GM18909 (cell line): ENCODE measurements at regions not wholly inside any gene's neighbourhood (a gene's known extent, or its start where the extent isn't known, plus 50 kb on each side); places are given as distances from the start of the nearest gene placed in this dataset.
"Not testable (repeated sequence)": the region's sequence is repeated elsewhere in the genome, so short reads cannot be mapped to it uniquely, and the experiment has no call there.

Source experiments
- ATAC-seq: cut with Tn5 transposase; IDR thresholded peaks from one replicate; pipeline ENCODE4 v1.9.1; 2021; ENCODE audit warnings: mild to moderate bottlenecking; ENCODE audit not compliant: unreplicated experiment, poor library complexity

GRCh38 chr3:81198756-81199155 is 562.7 kb downstream of the GBE1 start:
- no peak for ATAC-seq

- ATAC-seq = no peak
Observed at GRCh38 chr3:81198216-81198615, 563.2 kb downstream of the GBE1 start.

DNA sequence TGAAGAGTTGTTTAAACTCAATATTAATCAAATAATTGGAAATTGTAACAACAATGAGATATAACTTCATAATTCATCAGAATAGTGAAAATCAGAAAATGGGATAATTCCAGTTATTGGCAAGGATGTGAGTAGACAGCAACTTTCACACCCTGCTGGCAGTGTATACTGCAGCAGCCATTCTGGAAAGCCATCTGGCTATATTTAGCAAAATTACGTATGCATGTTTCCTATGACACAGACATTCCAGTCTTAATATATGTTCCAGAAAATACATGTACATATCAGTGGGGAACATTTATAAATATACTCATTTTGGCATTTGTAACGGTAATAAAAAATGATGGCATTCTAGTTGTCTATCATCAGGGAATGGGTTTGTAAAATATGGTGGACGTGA is 564.1 kb downstream of the GBE1 start:
- ATAC-seq = no peak

DNA sequence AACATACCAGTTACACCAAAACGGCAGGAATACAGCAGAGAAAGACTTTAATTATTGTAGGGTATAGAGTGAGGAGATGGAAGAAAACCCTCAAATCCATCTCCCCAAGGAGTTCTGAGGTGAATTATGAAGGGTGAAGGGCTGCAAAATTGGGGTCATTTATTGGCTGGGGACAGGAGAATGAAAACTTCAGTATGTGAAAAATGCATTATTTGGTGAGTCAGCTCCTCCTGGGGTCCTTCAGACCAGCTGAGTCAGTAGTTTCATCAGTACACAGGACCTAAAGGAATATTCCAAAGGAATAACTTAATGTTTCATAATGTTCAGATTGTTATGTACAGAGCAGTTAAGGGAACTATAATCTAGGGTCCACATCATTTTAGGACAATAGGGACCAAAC is 566.0 kb downstream of the GBE1 start:
- no peak for ATAC-seq

DNA sequence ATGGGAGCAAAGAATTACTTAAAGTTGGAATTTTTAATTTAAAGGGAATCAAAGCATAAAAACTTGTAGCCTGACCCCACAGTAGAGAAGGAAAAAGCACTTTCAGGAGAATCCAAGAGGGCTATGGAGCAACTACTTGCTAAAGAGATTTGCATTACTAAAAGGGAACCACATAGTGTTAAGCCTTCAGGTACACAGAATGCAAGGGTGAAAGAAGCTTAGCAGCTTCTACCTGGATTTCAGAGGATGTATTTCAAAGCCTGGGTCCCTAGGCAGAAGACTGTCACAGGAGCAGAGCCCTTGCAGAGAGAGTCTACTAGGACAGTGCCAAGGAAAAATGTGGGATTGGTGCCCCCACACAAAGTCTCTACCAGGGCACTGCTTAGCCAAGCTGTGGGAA is 575.0 kb downstream of the GBE1 start:
- ATAC-seq = no peak

DNA sequence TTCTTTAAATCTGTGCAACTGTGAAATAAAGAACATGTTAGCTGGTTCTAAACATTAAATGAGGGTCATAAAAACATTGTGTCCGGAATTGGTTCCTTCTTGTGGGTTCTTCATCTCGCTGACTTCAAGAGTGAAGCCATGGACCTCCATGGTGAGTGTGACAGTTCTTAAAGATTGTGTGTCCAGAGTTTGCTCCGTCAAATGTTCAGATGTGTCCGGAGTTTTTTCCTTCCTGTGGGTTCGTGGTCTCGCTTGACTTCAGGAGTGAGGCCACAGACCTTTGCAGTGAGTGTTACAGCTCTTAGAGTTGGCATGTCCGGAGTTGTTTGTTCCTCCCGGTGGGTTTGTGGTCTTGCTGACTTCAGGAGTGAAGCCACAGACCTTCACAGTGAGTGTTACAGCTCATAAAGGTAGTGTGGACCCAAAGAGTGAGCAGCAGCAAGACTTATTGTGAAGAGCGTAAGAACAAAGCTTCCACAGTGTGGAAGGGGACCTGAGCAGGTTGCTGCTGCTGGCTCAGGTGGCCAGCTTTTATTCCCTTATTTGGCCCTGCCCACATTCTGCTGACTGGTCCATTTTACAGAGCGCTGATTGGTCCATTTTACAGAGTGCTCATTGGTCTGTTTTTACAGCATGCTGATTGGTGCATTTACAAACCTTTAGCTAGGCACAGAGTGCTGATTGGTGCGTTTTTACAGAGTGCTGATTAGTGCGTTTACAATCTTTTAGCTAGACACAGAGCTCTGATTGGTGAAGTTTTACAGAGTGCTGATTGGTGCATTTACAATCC is 579.2 kb downstream of the GBE1 start:
- not testable (repeated sequence) for ATAC-seq

GRCh38 chr3:81173514-81173913 is 587.9 kb downstream of the GBE1 start:
- ATAC-seq = no peak

- no peak for ATAC-seq
Observed at GRCh38 chr3:81170298-81170697, 591.1 kb downstream of the GBE1 start.

- ATAC-seq = no peak
Observed at GRCh38 chr3:81164806-81165205, 596.6 kb downstream of the GBE1 start.

DNA sequence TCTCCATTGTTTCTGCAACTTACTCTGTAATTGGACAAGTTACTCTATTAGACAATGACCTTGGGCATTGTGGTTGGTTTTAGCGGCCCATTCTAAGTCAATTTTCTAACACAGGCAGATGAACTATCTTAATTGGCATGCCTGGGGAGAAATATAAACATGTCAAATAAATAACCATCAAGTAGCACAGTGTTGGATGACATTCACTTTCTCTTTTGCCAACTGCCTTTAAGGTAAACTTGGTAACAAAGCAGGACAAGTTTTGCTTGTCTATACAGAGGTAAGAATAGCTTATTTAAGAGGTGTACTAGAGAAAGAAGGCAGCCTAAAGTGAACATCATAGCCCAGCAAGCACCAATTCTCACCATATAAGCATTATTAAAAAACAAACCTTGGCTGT is 599.6 kb downstream of the GBE1 start:
- no peak for ATAC-seq

- ATAC-seq = no peak
Observed at GRCh38 chr3:81161100-81161499, 600.3 kb downstream of the GBE1 start.

GRCh38 chr3:81154611-81155143 is 606.8 kb downstream of the GBE1 start:
- no peak for ATAC-seq

- ATAC-seq = no peak
Observed at GRCh38 chr3:81152156-81152555, 609.3 kb downstream of the GBE1 start.

DNA sequence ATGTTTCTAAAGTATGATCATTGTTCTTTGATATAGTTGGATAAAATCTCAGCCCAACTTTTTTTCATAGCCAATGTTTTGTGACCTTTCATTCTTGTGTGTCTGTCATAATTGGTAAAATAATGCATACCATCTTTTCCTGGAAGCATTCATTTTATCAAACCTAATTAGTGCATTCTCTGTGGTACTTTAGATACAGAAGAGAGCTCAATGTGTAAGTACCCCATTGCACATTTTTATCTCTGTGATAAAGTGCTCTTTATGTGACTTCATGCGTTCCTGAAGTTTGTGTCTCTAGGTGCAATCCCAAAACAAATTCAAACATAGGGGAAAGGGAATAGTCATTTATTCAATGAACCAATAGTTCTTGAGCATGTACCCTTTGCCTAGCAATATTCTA is 628.5 kb downstream of the GBE1 start:
- ATAC-seq = no peak

DNA sequence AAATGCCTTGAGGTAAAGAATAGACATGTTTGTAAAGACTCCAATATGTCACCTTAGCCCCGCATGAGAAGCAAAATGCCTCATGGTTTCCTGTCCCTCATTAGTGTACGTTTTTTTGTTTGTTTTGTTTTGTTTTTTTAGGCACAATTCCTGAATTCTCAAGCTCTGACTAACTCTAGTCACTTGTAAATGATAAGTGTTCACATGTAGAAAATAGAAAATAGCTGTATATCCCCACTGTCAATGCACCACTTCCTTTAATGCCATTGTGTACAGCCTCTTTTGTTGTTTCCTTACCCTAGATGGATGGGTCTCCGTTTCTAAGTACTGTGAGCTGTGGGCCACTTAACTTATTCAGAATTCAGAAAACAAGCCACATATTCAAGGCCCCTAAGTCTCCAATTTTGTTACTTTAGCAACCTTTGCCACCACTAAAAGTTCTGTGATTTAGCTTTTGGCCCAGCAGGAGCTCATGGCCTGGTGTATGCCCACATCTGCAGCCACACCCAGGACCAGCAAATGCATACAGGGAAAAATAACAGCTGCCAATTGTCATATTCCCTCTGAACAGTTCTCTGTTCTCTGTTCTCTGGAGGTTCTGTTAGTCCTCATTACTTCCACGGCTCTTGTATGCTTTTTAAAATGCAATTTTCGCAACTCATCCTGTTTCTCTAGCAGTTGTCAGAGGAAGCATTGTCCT is 655.5 kb downstream of the GBE1 start:
- no peak for ATAC-seq

DNA sequence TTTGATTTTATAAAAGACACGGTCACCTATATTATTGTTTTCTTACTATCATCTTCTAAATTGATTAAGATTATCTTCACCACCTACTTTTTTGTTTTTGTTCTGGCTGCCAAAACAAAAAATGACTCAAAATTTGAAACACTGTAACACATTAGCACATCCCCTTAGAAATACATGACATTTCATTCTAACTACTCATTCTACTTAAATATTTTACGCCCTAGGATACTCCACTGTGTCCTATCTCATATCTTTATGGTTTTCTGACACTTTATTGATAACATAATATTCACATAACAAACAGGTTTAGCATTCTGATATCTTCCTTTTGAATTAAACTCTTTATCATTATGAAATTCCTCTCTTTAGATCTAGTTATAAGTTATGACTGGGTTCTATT is 656.2 kb downstream of the GBE1 start:
- no peak for ATAC-seq

- ATAC-seq = no peak
Observed at GRCh38 chr3:81097889-81098288, 663.6 kb downstream of the GBE1 start.

GRCh38 chr3:81095956-81096355 is 665.5 kb downstream of the GBE1 start:
- no peak for ATAC-seq

DNA sequence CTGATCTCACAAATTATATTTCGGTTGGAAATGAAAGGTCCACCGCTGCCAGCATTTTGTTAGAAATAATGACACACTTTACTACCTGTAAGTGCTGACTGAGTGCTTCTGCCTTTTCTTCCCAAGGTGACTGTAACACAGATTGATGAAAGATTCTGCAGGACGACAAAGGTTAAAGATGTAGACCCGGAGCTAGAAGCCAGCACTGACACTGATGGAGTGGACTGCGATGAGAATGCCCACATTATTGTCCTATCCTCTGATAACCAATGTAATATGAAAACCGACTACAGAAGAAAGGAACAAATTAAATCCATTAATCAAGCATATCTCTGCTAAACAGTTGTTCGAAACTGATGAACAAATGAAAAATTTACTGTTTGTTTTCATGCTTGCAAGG is 666.5 kb downstream of the GBE1 start:
- no peak for ATAC-seq

DNA sequence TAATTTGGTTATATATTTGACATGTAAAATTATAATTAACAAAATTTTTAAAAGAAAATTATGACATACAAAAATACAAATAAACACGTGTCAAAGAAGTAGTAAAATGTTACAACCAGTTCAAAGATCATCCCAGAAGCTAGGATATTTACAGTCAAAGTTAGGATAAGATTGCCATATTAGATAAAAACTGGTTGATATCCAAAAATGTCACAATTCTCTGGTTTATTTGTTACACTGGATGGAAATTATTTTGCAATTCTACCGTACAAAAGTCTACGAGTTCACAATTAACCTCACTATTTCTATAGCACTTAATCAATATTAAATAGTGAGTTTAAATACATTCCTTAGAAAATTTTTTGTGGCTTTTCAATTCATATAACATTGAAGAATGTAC is 673.8 kb downstream of the GBE1 start:
- ATAC-seq = no peak

GRCh38 chr3:81086348-81086747 is 675.1 kb downstream of the GBE1 start:
- ATAC-seq = no peak

- ATAC-seq = no peak
Observed at GRCh38 chr3:81080608-81081007, 680.8 kb downstream of the GBE1 start.
